NOMO-1 treated with dmso at 0.1 percent for 144 hours (cell line): ENCODE measurements at regions not wholly inside any gene's neighbourhood (a gene's known extent, or its start where the extent isn't known, plus 50 kb on each side); places are given as distances from the start of the nearest gene placed in this dataset.

Experiments
- DNase-seq: peaks from one replicate; lab custom pipeline; 2025; ENCODE audit not compliant: unreplicated experiment; lab: John Stamatoyannopoulos, UW

DNA sequence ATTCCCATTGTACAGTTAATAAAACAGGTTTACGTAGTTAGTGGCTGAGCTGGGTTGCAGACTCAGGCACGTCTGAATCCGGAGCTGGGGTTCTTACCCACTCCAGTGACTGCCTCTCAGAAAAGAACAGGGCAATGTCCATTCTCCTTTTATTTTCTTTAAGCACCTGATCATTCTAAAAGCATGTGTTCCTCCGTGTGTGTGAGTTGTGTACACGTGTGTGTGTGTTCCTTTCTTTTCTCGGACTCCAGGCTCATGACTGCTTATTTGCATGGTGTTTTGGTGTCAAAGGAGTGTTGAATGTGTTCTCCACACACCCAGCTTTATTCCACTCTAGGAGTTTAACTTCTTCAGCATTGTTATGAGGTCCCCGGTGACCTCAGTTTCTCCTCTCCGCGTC is 260.1 kb downstream of the SNX10 start:
- DNase-seq: no peak

DNA sequence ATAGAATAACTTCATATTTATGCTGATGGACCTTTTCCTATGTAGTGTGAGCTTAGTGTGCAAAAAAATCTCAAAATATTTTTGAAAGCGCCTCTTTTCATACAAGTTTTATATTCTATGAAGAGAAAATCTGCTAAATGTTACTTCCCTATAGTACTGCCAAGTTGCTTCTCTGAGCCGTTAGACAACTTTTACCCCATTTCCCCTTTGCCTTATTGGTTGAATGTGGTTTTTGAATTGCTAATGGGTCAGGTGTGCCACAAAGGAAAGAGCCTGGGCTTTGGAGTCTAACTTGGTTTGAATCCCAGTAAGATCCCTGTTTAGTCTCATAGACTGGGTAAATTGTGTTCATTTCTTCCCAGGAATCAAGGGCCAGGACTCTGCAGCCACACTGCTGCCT is 261.5 kb downstream of the SNX10 start:
- DNase-seq: no peak

- no peak for DNase-seq
Measured at GRCh38 chr7:26553582-26553981, 261.9 kb downstream of the SNX10 start.

- no peak for DNase-seq
Measured at GRCh38 chr7:26554952-26555351, 263.3 kb downstream of the SNX10 start.

GRCh38 chr7:26556061-26556881 is 264.6 kb downstream of the SNX10 start:
- DNase-seq: no peak

DNA sequence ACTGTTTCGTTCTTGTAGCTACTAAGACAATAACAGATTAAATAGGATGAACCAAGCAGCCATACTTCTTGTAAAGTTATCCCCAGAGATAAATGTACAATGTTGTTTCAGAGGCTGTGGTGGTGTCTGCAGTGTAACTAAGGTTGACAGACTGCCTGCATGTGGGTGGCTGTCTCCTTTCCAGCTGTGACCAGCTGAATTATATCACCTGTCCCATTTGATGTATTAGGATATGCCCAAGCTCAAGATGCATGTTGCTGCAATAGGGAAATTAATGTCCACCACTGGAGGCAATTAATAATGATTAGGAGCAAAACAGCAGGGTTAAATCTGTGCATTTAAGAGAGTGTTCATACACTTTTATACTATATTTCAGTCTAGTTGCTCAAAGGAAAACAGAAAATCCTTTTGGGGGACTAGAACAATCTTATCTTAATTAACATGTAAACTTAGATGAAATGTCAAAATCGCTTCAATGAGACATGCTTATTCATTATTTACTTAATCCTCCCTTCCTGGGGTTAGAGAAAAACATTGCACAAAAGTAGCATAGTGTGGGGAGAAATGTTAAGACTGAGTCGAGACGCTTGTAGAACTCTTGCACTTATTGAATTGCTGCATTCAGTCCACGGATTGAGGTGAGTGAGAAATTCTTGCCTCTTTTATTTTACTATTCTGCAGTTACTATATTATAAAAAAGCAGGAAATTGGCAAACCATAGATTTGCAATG is 269.0 kb downstream of the SNX10 start:
- no peak for DNase-seq

DNA sequence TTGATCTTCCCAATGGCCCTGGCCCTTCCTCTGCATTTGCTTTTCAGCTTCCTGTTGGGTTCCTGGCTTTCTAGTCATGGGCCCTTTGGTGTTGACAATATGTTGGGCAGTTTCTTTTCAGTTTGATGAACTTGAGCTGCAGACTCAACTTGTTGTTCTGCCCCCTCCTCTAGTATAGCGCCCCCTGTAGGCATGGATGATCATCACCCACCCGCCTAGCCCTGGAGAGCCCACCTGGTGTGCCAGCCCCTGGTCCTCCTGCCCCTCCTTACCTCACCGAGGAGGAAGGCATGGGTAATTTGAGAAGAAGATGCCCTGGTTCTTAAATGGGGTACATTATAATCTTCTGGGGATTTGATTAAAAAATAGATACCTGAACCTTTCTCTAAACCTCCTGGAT is 271.2 kb downstream of the SNX10 start:
- no peak for DNase-seq

DNA sequence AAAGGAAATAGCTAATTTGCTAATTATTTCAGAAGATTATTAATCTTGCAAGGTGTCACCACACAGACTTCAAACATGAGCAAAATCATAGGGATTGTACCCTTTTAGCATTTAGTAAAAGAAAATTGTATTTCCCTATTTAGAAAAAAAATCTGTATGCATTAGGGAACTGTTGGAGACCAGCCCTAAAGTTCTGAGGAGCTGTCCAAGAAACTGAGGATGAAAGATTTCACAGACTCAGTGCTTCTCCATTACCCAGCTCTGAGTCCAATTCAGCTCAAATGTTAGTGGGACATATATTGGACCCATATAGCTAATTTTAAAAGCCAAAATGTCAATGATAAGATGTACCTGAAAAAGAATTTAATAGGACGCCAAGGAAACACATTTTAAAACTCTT is 271.7 kb downstream of the SNX10 start:
- no peak for DNase-seq

DNA sequence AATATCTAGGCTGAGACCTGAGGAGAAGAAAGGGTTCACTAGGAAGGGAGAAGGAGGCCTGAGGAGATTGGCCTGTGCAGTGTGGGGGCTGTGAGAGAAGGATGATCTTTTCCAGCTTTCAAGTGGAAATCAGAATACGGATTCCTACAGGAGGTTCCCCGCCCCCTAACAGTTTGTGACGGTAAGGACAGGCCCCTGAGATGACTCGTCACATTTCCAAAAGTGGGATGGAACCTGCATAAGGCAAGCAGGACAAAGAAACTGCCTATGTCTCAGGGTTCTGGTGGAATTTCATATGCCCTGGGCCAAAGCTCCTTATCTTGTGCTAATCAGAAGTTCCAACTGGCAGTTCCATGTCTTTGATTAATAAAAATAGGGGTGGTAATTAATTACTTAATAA is 275.6 kb downstream of the SNX10 start:
- DNase-seq: no peak

- DNase-seq: no peak
Measured at GRCh38 chr7:26574476-26574875, 282.8 kb downstream of the SNX10 start.

DNA sequence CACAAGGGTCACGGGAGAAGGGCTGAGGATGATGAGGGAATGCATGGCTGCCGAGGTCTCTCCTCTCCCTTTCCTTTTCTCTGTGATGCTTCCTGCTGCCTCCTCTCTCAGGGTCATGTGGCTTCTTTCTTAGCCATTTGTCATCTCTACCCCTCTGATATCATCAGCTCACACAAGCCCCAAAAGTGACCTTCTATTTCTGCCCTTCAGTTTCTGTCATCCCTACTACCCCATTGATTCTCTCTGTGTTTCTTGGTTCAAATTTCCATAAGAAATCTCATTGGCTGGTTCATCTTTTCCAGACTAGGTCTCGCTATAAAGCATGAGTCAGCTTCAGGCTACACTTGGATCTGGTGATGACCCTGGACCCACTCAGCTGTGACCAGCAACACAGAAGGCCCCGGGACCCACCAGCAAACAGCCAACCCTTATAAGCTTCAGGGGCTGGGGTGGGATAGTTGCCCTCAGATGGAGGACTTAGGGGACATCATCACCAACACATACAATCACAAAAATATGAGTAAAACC is 284.3 kb downstream of the SKAP2 start:
- DNase-seq: no peak

- no peak for DNase-seq
Measured at GRCh38 chr7:26580711-26581110, 283.7 kb downstream of the SKAP2 start.

DNA sequence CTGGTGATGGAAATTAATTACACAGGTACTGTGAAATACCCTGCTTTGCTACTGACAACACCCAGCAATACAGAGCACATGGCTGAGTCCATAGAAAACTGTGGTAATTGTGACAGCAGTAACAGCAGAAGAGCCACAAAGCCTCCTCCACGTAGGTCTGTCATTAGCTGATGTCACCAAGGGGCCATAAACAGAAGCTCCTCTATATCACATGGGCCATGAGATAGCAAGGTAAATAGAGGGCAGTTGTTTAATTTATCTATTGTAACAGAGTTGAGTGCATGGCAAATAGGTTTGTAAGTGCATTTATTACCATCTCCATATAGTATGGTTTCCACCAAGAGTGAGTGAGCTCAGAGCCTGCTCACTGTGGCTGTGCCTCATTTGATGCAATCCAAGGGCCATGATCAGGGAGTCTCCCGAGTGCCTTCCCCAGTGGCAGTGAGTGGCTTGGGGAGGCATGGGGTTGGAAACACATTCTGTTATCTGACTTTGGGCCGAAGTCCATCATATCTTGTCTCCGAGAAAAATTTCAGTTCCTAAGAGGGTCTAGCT is 281.2 kb downstream of the SKAP2 start:
- no peak for DNase-seq

DNA sequence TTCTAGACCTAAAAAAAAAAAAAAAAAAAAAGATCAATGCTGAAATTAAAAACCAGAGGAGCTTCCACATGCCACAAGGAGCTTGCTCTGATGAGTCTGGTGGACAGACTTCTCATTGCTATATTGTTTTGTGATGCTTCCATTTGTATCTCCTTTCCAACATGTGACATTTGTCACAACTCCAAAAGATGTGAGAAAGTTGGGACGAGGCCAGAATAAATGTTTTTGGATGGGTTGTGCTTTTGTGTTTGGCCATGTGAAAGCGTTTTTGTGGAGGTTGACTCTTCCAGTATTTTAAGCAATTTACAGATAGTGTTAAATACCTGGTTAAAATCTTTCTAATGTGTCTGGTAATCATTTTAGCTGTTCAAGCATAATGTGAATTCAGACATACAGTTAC is 280.1 kb downstream of the SKAP2 start:
- DNase-seq: no peak

GRCh38 chr7:26584987-26585665 is 279.3 kb downstream of the SKAP2 start:
- no peak for DNase-seq

GRCh38 chr7:26587536-26587935 is 276.9 kb downstream of the SKAP2 start:
- no peak for DNase-seq

GRCh38 chr7:26588511-26588910 is 275.9 kb downstream of the SKAP2 start:
- no peak for DNase-seq

DNA sequence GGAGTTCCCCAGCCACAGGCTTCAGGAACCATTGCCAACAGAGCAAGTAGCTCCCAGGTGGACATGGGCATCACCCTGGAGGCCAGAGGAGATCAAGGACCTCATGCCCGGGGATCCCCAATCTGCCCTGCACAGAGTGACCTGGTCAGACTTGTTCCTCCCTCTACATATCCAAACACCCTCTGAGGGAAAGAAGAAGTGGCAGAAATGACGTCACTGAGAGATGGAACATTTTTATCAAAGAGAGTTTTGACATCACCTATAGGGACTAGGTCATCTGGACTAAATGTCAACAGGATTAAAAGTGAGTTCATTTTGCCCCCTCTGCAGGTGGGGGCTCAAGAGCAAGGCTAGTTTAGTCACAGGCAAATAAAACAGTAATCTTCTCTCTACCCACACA is 273.7 kb downstream of the SKAP2 start:
- DNase-seq: no peak

DNA sequence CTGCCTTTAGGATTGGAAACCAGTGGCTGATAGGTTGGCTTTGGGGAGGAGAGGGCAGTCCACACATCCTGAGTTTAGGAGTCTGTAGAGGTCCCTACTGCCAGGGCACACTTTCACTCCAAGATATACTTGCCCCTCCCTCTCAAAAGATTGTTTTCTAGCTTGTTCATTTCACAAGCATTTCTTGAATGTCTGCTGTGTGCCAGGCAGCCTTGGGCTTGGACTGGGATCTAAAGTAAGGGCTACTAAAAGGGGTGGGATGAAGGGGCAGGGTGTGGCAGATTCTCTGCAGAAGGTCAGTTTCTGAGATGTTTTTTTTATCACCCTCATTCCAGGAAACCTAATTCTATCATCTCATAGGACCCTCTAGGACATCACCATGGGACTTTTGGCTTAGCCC is 272.4 kb downstream of the SKAP2 start:
- DNase-seq: no peak

DNA sequence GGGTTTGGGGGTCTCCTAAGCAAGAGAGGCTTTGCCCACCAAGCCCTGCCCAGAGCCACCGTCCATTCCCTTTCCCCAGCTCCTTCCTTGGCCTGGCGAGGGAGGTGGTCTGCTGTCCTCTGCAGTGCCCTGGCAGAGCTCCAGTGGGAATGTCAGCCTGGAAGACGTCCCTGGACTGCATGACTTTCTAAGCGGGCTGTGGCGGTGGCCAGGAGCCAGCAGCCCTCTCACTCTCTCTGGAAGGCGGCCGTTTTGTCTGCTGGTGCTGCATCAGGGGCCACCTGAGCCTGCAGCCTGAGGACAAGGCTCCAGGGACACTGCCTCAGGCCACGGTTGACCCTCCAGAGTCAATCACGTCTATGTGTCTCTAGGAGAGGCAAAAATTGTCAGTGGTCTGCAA is 271.0 kb downstream of the SKAP2 start:
- DNase-seq: no peak

GRCh38 chr7:26593896-26594295 is 270.5 kb downstream of the SKAP2 start:
- DNase-seq: no peak
